GM23338 (cell line): ENCODE measurements at regions not wholly inside any gene's neighbourhood (a gene's known extent, or its start where the extent isn't known, plus 50 kb on each side); places are given as distances from the start of the nearest gene placed in this dataset.

ENCODE experiments used
- ATAC-seq: fragments of 200-7000 bp; cut with Tn5 transposase; 3 replicates; pipeline ENCODE4 v1.9.1; 2020
- DNase-seq: peaks from one replicate; pipeline ENCODE4 v3.0.0-alpha.2; 2015; ENCODE audit warnings: low spot score
- H2AFZ ChIP-seq: fragments of 200-600 bp; sonication (generic); 2 replicates; pipeline ENCODE4 v1.8.0; 2016; ENCODE audit warnings: antibody characterized with exemption, mild to moderate bottlenecking, moderate library complexity
- H3F3A ChIP-seq: fragments of 200-600 bp; sonication (generic); replicated peaks from 2 replicates; pipeline ENCODE4 v1.8.0; 2017; ENCODE audit warnings: antibody characterized with exemption, mixed run types, low read depth
- H3K27ac ChIP-seq: fragments of 200-600 bp; sonication (generic); 2 replicates; pipeline ENCODE4 v1.6.1; 2016; ENCODE audit warnings: low read depth
- H3K27me3 ChIP-seq: fragments of 200-600 bp; sonication (generic); 2 replicates; pipeline ENCODE4 v1.8.0; 2016; ENCODE audit warnings: mild to moderate bottlenecking, mixed run types, moderate library complexity; ENCODE audit not compliant: insufficient read depth
- H3K36me3 ChIP-seq: fragments of 200-600 bp; sonication (generic); 2 replicates; pipeline ENCODE4 v1.8.0; 2016; ENCODE audit warnings: mild to moderate bottlenecking; ENCODE audit not compliant: insufficient read depth
- H3K4me1 ChIP-seq: fragments of 200-600 bp; sonication (generic); 2 replicates; pipeline ENCODE4 v1.8.0; 2016; ENCODE audit warnings: mild to moderate bottlenecking, moderate library complexity; ENCODE audit not compliant: insufficient read depth
- H3K4me2 ChIP-seq: fragments of 200-600 bp; sonication (generic); 2 replicates; pipeline ENCODE4 v1.7.1; 2017; ENCODE audit warnings: mixed run types
- H3K4me3 ChIP-seq: fragments of 200-600 bp; sonication (generic); 2 replicates; pipeline ENCODE4 v1.6.1; 2016; ENCODE audit warnings: mixed run types
- H3K79me2 ChIP-seq: fragments of 200-600 bp; sonication (generic); replicated peaks from 2 replicates; pipeline ENCODE4 v1.8.0; 2017; ENCODE audit warnings: mild to moderate bottlenecking; ENCODE audit not compliant: insufficient read depth
- H3K9me2 ChIP-seq: fragments of 200-600 bp; sonication (generic); 2 replicates; pipeline ENCODE4 v1.8.0; 2017; ENCODE audit not compliant: insufficient read depth
- H4K20me1 ChIP-seq: fragments of 200-600 bp; sonication (generic); replicated peaks from 2 replicates; pipeline ENCODE4 v1.8.0; 2017; ENCODE audit warnings: mild to moderate bottlenecking; ENCODE audit not compliant: insufficient read depth
- H3K27ac Mint-ChIP-seq: 2 replicates; pipeline ENCODE4 v1.8.0; 2020; ENCODE audit warnings: inconsistent platforms, mild to moderate bottlenecking, moderate library complexity, mixed read lengths
- H3K27me3 Mint-ChIP-seq: 3 replicates; pipeline ENCODE4 v1.8.0; 2022; ENCODE audit warnings: low read depth, mild to moderate bottlenecking, moderate library complexity, mixed read lengths, inconsistent platforms; ENCODE audit not compliant: insufficient read depth, poor library complexity
- H3K36me3 Mint-ChIP-seq: 3 replicates; pipeline ENCODE4 v1.8.0; 2021; ENCODE audit warnings: low read depth, mild to moderate bottlenecking, inconsistent platforms, moderate library complexity, mixed read lengths
- H3K4me1 Mint-ChIP-seq: 3 replicates; pipeline ENCODE4 v1.8.0; 2020; ENCODE audit warnings: mild to moderate bottlenecking, inconsistent platforms, mixed read lengths
- H3K4me3 Mint-ChIP-seq: 3 replicates; pipeline ENCODE4 v1.8.0; 2021; ENCODE audit warnings: moderate library complexity, mild to moderate bottlenecking, inconsistent platforms, mixed read lengths
- H3K9me3 Mint-ChIP-seq: 3 replicates; pipeline ENCODE4 v1.8.0; 2020; ENCODE audit warnings: moderate library complexity, mild to moderate bottlenecking, inconsistent platforms, mixed read lengths
- CREB1 ChIP-seq: fragments of 250-450 bp; sonication (Bioruptor Pico); IDR thresholded peaks from 2 replicates; pipeline ENCODE4 v1.5.0; 2020; ENCODE audit warnings: low read depth, mild to moderate bottlenecking, moderate library complexity
- ETS1 ChIP-seq: IDR thresholded peaks from 2 replicates; pipeline ENCODE4 v1.6.1; 2016; ENCODE audit warnings: antibody characterized with exemption
- EZH2 ChIP-seq: fragments of 200-600 bp; sonication (generic); IDR thresholded peaks from one replicate; pipeline ENCODE4 v1.8.0; 2017; ENCODE audit warnings: antibody characterized with exemption, mild to moderate bottlenecking, low read depth; ENCODE audit not compliant: unreplicated experiment
- EZH2phosphoT487 ChIP-seq: fragments of 200-600 bp; sonication (generic); IDR thresholded peaks from one replicate; pipeline ENCODE4 v1.8.1; 2018; ENCODE audit warnings: antibody characterized with exemption; ENCODE audit not compliant: unreplicated experiment
- JUNB ChIP-seq: IDR thresholded peaks from one replicate; pipeline ENCODE4 v1.6.1; 2016; ENCODE audit warnings: antibody characterized with exemption; ENCODE audit not compliant: unreplicated experiment
- NANOG ChIP-seq: IDR thresholded peaks from 2 replicates; pipeline ENCODE4 v1.6.1; 2016; ENCODE audit warnings: antibody characterized with exemption, borderline replicate concordance
- POLR2AphosphoS5 ChIP-seq: IDR thresholded peaks from 2 replicates; pipeline ENCODE4 v1.6.1; 2016; ENCODE audit warnings: antibody characterized with exemption, low read depth
- REST ChIP-seq: IDR thresholded peaks from one replicate; pipeline ENCODE4 v1.6.1; 2018; ENCODE audit warnings: antibody characterized with exemption; ENCODE audit not compliant: unreplicated experiment
- ZNF114 ChIP-seq: fragments of 250-450 bp; sonication (Bioruptor Pico); IDR thresholded peaks from 2 replicates; pipeline ENCODE4 v1.5.0; 2020; ENCODE audit warnings: mild to moderate bottlenecking, moderate library complexity
- ZNF331 ChIP-seq: fragments of 250-450 bp; sonication (Bioruptor Pico); IDR thresholded peaks from 2 replicates; pipeline ENCODE4 v1.5.0; 2020; ENCODE audit warnings: low read depth, mild to moderate bottlenecking, moderate library complexity
- ZNF462 ChIP-seq: fragments of 250-450 bp; sonication (Bioruptor Pico); IDR thresholded peaks from 2 replicates; pipeline ENCODE4 v1.5.0; 2020; ENCODE audit warnings: mild to moderate bottlenecking, moderate library complexity
- TF ChIP-seq, protein P1 (sequence below), 2 experiments: fragments of 200-600 bp in 1 of 2; sonication (generic) in 1 of 2; conservative IDR thresholded peaks; 2 replicates each; pipeline versions ENCODE4 v1.5.1 to v1.6.1; 2016 to 2017; ENCODE audit warnings: antibody characterized with exemption in 2 of 2, low read depth in 2 of 2, mild to moderate bottlenecking in 2 of 2, moderate library complexity in 1 of 2

DNA sequence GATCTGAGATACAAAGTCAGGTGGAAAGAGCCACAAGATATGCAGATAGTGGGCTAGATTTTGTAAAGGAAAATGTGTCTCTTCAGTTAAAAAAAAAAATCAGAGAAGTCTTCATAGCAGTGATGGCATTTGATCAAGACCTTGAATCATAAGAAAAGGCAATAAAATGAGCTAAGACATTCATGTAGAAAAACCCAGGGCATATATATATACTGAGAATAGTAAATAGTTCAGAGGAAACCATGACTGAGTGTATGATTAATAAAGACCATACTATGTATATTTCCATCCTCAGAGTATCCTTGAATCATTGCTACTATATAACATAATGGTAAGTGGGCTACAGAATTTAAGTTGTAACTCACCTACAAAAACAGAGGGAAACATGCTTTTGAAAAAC, 321.7 kb upstream of the NR5A2 start (continued):
- no peak for TF ChIP-seq ETS1
- no peak for TF ChIP-seq NANOG
- TF ChIP-seq JUNB: no peak
- no peak for TF ChIP-seq ZNF114 (CRISPR knock-in tag)
- TF ChIP-seq ZNF462 (CRISPR knock-in tag): no peak
- TF ChIP-seq ZNF331 (CRISPR knock-in tag): no peak

- Mint-ChIP-seq H3K9me3 (peaks cover 21% of the 10 kb centered on the region), H3K4me3 (no peak overlapping the region), H3K27ac (no peak overlapping the region), H3K27me3 (no peaks in the 10 kb centered on the region), H3K36me3 (peaks cover 16% of the 10 kb centered on the region; the same call in 2 of the 3 replicates), H3K4me1 (no peaks in the 10 kb centered on the region)
- Histone ChIP-seq H3K9me2 (no peaks in the 10 kb centered on the region), H4K20me1 (no peaks in the 10 kb centered on the region), H3K27ac (no peak overlapping the region), H3K4me1 (no peaks in the 10 kb centered on the region), H2AFZ (no peak overlapping the region), H3K79me2 (no peaks in the 10 kb centered on the region), H3F3A (no peaks in the 10 kb centered on the region), H3K27me3 (no peaks in the 10 kb centered on the region), H3K4me3 (no peak overlapping the region), H3K4me2 (no peak overlapping the region), H3K36me3 (peaks cover 5% of the 10 kb centered on the region; the same call in 1 of the 2 replicates)
- ATAC-seq (no peak), DNase-seq (no peak)
- TF ChIP-seq, protein P1, sequence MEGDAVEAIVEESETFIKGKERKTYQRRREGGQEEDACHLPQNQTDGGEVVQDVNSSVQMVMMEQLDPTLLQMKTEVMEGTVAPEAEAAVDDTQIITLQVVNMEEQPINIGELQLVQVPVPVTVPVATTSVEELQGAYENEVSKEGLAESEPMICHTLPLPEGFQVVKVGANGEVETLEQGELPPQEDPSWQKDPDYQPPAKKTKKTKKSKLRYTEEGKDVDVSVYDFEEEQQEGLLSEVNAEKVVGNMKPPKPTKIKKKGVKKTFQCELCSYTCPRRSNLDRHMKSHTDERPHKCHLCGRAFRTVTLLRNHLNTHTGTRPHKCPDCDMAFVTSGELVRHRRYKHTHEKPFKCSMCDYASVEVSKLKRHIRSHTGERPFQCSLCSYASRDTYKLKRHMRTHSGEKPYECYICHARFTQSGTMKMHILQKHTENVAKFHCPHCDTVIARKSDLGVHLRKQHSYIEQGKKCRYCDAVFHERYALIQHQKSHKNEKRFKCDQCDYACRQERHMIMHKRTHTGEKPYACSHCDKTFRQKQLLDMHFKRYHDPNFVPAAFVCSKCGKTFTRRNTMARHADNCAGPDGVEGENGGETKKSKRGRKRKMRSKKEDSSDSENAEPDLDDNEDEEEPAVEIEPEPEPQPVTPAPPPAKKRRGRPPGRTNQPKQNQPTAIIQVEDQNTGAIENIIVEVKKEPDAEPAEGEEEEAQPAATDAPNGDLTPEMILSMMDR (conservative IDR thresholded peaks at IDR 0.05; ENCODE audit: low read depth in 2 of 2): no peak
- TF ChIP-seq CREB1 (CRISPR knock-in tag) (no peak), EZH2 (no peak), JUNB (no peak), POLR2AphosphoS5 (no peak), ZNF114 (CRISPR knock-in tag) (no peak), EZH2phosphoT487 (no peak), REST (no peak)
Measured at GRCh38 chr1:199706826-199707606, 320.5 kb upstream of the NR5A2 start.
